Tibial nerve (tissue), 4 donors: ENCODE measurements at regions not wholly inside any gene's neighbourhood (a gene's known extent, or its start where the extent isn't known, plus 50 kb on each side); places are given as distances from the start of the nearest gene placed in this dataset.
"Not testable (repeated sequence)": the region's sequence is repeated elsewhere in the genome, so short reads cannot be mapped to it uniquely, and the experiment has no call there.

Experiments used
- DNase-seq, 2 donors: peaks; one replicate each; pipeline ENCODE4 v3.0.0-alpha.2; 2019; ENCODE audit warnings: low spot score in 2 of 2
- H3K27ac ChIP-seq, 4 donors: fragments of 200-600 bp; sonication (generic) in 3 of 4; one replicate each; pipeline ENCODE4 v1.5.1; 2017 to 2019; ENCODE audit warnings: mild to moderate bottlenecking in 1 of 4
- H3K27me3 ChIP-seq, 2 donors: fragments of 200-600 bp; sonication (generic) in 1 of 2; one replicate each; pipeline versions ENCODE4 v1.5.1 to v1.6.0; 2017 to 2019
- H3K36me3 ChIP-seq, 3 donors: fragments of 200-600 bp; sonication (generic); one replicate each; pipeline ENCODE4 v1.5.1; 2018 to 2019
- H3K4me1 ChIP-seq, 4 donors: fragments of 200-600 bp; sonication (generic) in 3 of 4; one replicate each; pipeline ENCODE4 v1.5.1; 2017 to 2019
- H3K4me3 ChIP-seq, 4 donors: fragments of 200-600 bp; sonication (generic) in 3 of 4; one replicate each; pipeline ENCODE4 v1.5.1; 2017 to 2019; ENCODE audit warnings: mild to moderate bottlenecking in 1 of 4, moderate library complexity in 1 of 4
- H3K9me3 ChIP-seq, 4 donors: fragments of 200-600 bp; sonication (generic) in 3 of 4; one replicate each; pipeline ENCODE4 v1.5.1; 2017 to 2019
- EP300 ChIP-seq, 2 donors: sonication (generic); formaldehyde crosslinking; IDR thresholded peaks; one replicate each; pipeline ENCODE4 v1.6.1; 2017; ENCODE audit warnings: antibody characterized with exemption in 2 of 2, mild to moderate bottlenecking in 1 of 2
- POLR2A ChIP-seq, 2 donors: fragments of 450-650 bp; IDR thresholded peaks; one replicate each; pipeline ENCODE4 v1.6.1; 2017; ENCODE audit warnings: antibody characterized with exemption in 2 of 2, mild to moderate bottlenecking in 2 of 2, moderate library complexity in 2 of 2
- WGBS, 2 donors: methylation state at CpG; one replicate each; pipeline ENCODE4 v1.1.5; 2018; 5-methylcytosine and 5-hydroxymethylcytosine counted together
- TF ChIP-seq, protein P1 (sequence below), 5 experiments: fragments of 200-600 bp in 3 of 5; fragments of 450-650 bp in 2 of 5; sonication (generic) in 3 of 5; IDR thresholded peaks; one replicate each; pipeline ENCODE4 v1.5.1; 2016 to 2019; ENCODE audit warnings: antibody characterized with exemption in 5 of 5, mild to moderate bottlenecking in 3 of 5, moderate library complexity in 2 of 5

DNA sequence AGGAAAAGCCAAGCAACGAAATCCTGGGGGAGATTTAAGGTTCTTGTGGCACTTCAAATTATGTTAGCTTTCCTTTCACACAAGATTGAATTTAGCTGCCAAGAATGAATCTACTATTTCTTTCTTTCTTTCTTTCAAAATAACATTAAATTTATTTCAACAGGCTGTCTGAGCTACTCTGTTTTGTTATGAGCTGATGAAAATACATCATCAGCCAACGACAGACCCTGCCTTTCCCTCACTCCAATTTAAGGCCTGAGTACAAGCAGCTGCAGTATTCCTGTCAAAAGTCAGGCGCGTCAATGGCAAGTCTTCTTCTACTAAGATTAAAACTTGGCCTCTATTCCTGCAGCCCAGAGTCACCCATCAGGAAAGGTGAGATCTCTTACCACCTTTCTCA, 347.7 kb upstream of the FLRT2 start:
- no peaks in the 10 kb centered on the region for H3K36me3 ChIP-seq
- WGBS, 2 donors: 40 to 67% methylated on average over 4 of the region's 4 CpGs
- TF ChIP-seq EP300 (IDR thresholded peaks at IDR 0.05): no peak
- TF ChIP-seq, protein P1, sequence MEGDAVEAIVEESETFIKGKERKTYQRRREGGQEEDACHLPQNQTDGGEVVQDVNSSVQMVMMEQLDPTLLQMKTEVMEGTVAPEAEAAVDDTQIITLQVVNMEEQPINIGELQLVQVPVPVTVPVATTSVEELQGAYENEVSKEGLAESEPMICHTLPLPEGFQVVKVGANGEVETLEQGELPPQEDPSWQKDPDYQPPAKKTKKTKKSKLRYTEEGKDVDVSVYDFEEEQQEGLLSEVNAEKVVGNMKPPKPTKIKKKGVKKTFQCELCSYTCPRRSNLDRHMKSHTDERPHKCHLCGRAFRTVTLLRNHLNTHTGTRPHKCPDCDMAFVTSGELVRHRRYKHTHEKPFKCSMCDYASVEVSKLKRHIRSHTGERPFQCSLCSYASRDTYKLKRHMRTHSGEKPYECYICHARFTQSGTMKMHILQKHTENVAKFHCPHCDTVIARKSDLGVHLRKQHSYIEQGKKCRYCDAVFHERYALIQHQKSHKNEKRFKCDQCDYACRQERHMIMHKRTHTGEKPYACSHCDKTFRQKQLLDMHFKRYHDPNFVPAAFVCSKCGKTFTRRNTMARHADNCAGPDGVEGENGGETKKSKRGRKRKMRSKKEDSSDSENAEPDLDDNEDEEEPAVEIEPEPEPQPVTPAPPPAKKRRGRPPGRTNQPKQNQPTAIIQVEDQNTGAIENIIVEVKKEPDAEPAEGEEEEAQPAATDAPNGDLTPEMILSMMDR (IDR thresholded peaks at IDR 0.05): no peak
- TF ChIP-seq POLR2A (IDR thresholded peaks at IDR 0.05): no peak
- no peaks in the 10 kb centered on the region for H3K27me3 ChIP-seq
- H3K9me3 ChIP-seq: peaks cover 0 to 8% (median 0%) of the 10 kb centered on the region in 4 donors
- H3K4me3 ChIP-seq: no peak overlapping the region
- H3K27ac ChIP-seq: no peak overlapping the region
- no peak for DNase-seq
- peaks cover 0 to 7% (median 0%) of the 10 kb centered on the region in 4 donors for H3K4me1 ChIP-seq

DNA sequence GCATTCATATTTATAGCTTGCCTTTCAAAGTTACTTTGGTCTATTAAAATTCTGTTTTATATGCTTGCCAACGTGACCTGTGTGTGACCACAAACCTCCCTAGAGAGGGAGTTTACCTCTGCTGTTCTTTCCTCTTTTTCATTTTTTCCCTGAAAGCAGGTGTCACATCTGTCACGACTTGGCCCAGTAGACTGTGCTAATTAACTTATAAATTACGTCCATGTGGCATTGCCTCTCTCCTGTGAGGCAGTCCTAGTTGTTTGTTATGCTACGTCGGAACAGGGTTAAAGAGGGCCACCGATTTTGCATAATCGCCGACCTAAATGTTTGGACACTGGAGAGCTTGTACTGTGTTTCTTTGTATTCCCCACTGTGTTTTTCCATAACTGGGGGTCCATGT, 343.9 kb upstream of the FLRT2 start:
- no peak for DNase-seq
- WGBS, 2 donors: 64 to 72% methylated on average over 8 of the region's 8 CpGs
- Histone ChIP-seq H3K9me3 (no peaks in the 10 kb centered on the region), H3K27ac (no peak overlapping the region), H3K4me3 (no peak overlapping the region), H3K36me3 (no peaks in the 10 kb centered on the region), H3K27me3 (no peaks in the 10 kb centered on the region), H3K4me1 (peaks cover 0 to 7% (median 0%) of the 10 kb centered on the region in 4 donors)
- TF ChIP-seq, protein P1 (IDR thresholded peaks at IDR 0.05): no peak
- TF ChIP-seq EP300 (IDR thresholded peaks at IDR 0.05) (no peak), POLR2A (IDR thresholded peaks at IDR 0.05) (no peak)

DNA sequence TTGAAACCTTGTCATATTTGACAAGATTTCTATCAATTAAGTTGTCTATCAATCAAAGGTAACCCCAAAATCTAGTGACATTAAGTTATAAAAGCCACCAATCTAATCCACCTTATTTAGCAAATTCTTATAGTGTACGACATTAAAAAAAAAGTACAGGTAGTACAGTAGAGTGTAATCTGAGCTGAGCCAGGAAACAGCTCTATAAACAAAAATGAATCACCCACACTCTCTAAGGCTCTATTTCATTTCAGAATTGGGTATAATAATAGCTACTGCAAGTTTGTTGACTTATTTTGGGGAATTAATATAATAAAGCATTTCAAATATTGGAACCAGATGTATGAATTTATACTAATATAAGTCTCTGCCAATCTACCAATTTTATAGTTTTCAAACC, 342.4 kb upstream of the FLRT2 start:
- no peaks in the 10 kb centered on the region for H3K36me3 ChIP-seq
- H3K4me1 ChIP-seq: peaks cover 0 to 2% (median 0%) of the 10 kb centered on the region in 4 donors
- H3K27me3 ChIP-seq: no peaks in the 10 kb centered on the region
- H3K4me3 ChIP-seq: no peak overlapping the region
- no peaks in the 10 kb centered on the region for H3K9me3 ChIP-seq
- no peak for DNase-seq
- WGBS, 2 donors: 58 to 67% methylated on average over 1 of the region's 1 CpG
- H3K27ac ChIP-seq: no peak overlapping the region
- no peak for TF ChIP-seq EP300 (IDR thresholded peaks at IDR 0.05)
- no peak for TF ChIP-seq POLR2A (IDR thresholded peaks at IDR 0.05)
- TF ChIP-seq, protein P1 (IDR thresholded peaks at IDR 0.05): no peak

- no peaks in the 10 kb centered on the region for H3K27me3 ChIP-seq
- TF ChIP-seq, protein P1 (IDR thresholded peaks at IDR 0.05): no peak
- TF ChIP-seq POLR2A (IDR thresholded peaks at IDR 0.05): no peak
- no peak for TF ChIP-seq EP300 (IDR thresholded peaks at IDR 0.05)
- WGBS, 2 donors: 86 to 91% methylated on average over 1 of the region's 1 CpG
- H3K36me3 ChIP-seq: no peaks in the 10 kb centered on the region
- no peak overlapping the region for H3K27ac ChIP-seq
- H3K4me1 ChIP-seq: no peaks in the 10 kb centered on the region
- no peaks in the 10 kb centered on the region for H3K9me3 ChIP-seq
- H3K4me3 ChIP-seq: no peak overlapping the region
- no peak for DNase-seq
Observed at GRCh38 chr14:85188836-85189235, 341.1 kb upstream of the FLRT2 start.

- H3K36me3 ChIP-seq, H3K4me3 ChIP-seq, H3K27me3 ChIP-seq, H3K9me3 ChIP-seq, H3K27ac ChIP-seq, DNase-seq, H3K4me1 ChIP-seq: not testable (repeated sequence)
- 78 to 80% methylated on average over 6 of the region's 6 CpGs for WGBS, 2 donors
Observed at GRCh38 chr14:85189253-85189652, 340.7 kb upstream of the FLRT2 start.

- no peak for TF ChIP-seq POLR2A (IDR thresholded peaks at IDR 0.05)
- TF ChIP-seq, protein P1 (IDR thresholded peaks at IDR 0.05): no peak
- no peak for TF ChIP-seq EP300 (IDR thresholded peaks at IDR 0.05)
- no peaks in the 10 kb centered on the region for H3K9me3 ChIP-seq
- H3K4me1 ChIP-seq: no peaks in the 10 kb centered on the region
- H3K27me3 ChIP-seq: no peaks in the 10 kb centered on the region
- no peak overlapping the region for H3K4me3 ChIP-seq
- H3K27ac ChIP-seq: no peak overlapping the region
- H3K36me3 ChIP-seq: no peaks in the 10 kb centered on the region
- WGBS, 2 donors: 68 to 72% methylated on average over 5 of the region's 5 CpGs
- no peak for DNase-seq
Observed at GRCh38 chr14:85190251-85190650, 339.7 kb upstream of the FLRT2 start.
